Heart right ventricle (tissue), 16 donors: ENCODE measurements at regions not wholly inside any gene's neighbourhood (a gene's known extent, or its start where the extent isn't known, plus 50 kb on each side); places are given as distances from the start of the nearest gene placed in this dataset.

Source experiments
- ATAC-seq, 8 donors: fragments of 200-7000 bp; cut with Tn5 transposase; one replicate each; pipeline ENCODE4 v1.9.1; 2020; ENCODE audit warnings: mild to moderate bottlenecking in 8 of 8, moderate library complexity in 8 of 8, moderate number of reproducible peaks in 1 of 8
- DNase-seq, 2 donors: peaks; one replicate each; pipeline ENCODE4 v3.0.0-alpha.2; 2020
- H3K27ac ChIP-seq, 10 donors: fragments of 200-600 bp; sonication (generic) in 2 of 10; one replicate each; pipeline versions ENCODE4 v1.5.0 to v1.8.0; 2020 to 2022; ENCODE audit warnings: mild to moderate bottlenecking in 3 of 10
- H3K27me3 ChIP-seq, 7 donors: fragments of 200-600 bp; one replicate each; pipeline ENCODE4 v1.8.0; 2021 to 2022; ENCODE audit warnings: mild to moderate bottlenecking in 2 of 7
- H3K36me3 ChIP-seq, 9 donors: fragments of 200-600 bp; sonication (generic) in 1 of 9; one replicate each; pipeline versions ENCODE4 v1.5.0 to v1.8.0; 2020 to 2022; ENCODE audit warnings: mild to moderate bottlenecking in 2 of 9
- H3K4me1 ChIP-seq, 9 donors: fragments of 200-600 bp; sonication (generic) in 1 of 9; one replicate each; pipeline versions ENCODE4 v1.5.0 to v1.8.0; 2020 to 2022; ENCODE audit warnings: mild to moderate bottlenecking in 4 of 9
- H3K4me3 ChIP-seq, 10 donors: fragments of 200-600 bp; sonication (generic) in 2 of 10; one replicate each; pipeline versions ENCODE4 v1.5.0 to v1.8.0; 2020 to 2022; ENCODE audit warnings: mild to moderate bottlenecking in 7 of 10, moderate library complexity in 2 of 10
- H3K9me3 ChIP-seq, 11 donors: fragments of 200-600 bp in 10 of 11; sonication (generic) in 2 of 11; one replicate each; pipeline versions ENCODE4 v1.5.0 to v1.8.0; 2013 to 2022; ENCODE audit warnings: mild to moderate bottlenecking in 2 of 11, control low read depth in 1 of 11, moderate library complexity in 1 of 11
- CTCF ChIP-seq, 9 donors: fragments of 200-600 bp; sonication (generic) in 2 of 9; IDR thresholded peaks; one replicate each; pipeline versions ENCODE4 v1.5.0 to v1.8.0; 2021 to 2022; ENCODE audit warnings: antibody characterized with exemption in 9 of 9, mild to moderate bottlenecking in 5 of 9, moderate library complexity in 1 of 9
- WGBS, 2 donors: extraction: QIAGEN DNeasy Blood & Tissue Kit; methylation state at CpG; one replicate each; pipeline ENCODE4 v1.1.7; 2013; ENCODE audit warnings: inconsistent platforms in 1 of 2; 5-methylcytosine and 5-hydroxymethylcytosine counted together
- intact Hi-C, 10 donors: fragments of 100-400 bp; cut with DNase I; formaldehyde crosslinking; loops; one replicate each; pipeline versions ENCODE4 v1.11.1 to v1.14.2; 2022
- donor health status: Arrhythmogenic right ventricular cardiomyopathy.
- donor health status: ischemic (EF 13 %, LVEDD 7.1; RV severe dilation, severe dysfunction).
- donor health status: healthy with polysubstance abuse.
- donor health status: DM: no; HTN: yes; CAD: no.
- donor health status: DM: no; HTN: no; CAD: no.
- donor health status: ischemic (EF 25% LVEDD 6.9; RV normal size, moderate dysfunction).
- donor health status: ischemic (EF 25% LVEDD 5.7; RV mildly dilated, moderate dysfunction).
- donor health status: healthy.
- donor health status: DM: yes; HTN: yes; CAD: no.
- donor health status: Ischemic cardiomyopathy.
- donor health status: ischemic (EF 35%, LVEDD 5.7; RV mildly dilated, moderate dysfunction).
- donor health status: nonischemic (EF 11% LVEDD 7.7; RV severe dilation, severe dysfunction).
- donor health status: DM: yes; HTN: yes; CAD: no.
- donor health status: PGD.
- donor health status: ischemic (EF 29% LVEDD 5.4; RV normal size, mild dysfunction).
- donor health status: nonischemic (EF 23%, LVEDD 6.1; RV moderate dilation, normal function).

GRCh38 chr3:72232331-72232730 is 447.4 kb upstream of the PROK2 start:
- H3K36me3 ChIP-seq: no peaks in the 10 kb centered on the region
- WGBS, 2 donors: 93 to 96% methylated on average over 4 of the region's 4 CpGs
- intact Hi-C loops: no loop called here
- no peak overlapping the region for H3K27ac ChIP-seq
- DNase-seq: no peak
- no peaks in the 10 kb centered on the region for H3K9me3 ChIP-seq
- H3K4me3 ChIP-seq: no peak overlapping the region
- ATAC-seq: no peak
- H3K4me1 ChIP-seq: peaks cover 0 to 11% (median 5%) of the 10 kb centered on the region in 9 donors
- TF ChIP-seq CTCF (IDR thresholded peaks at IDR 0.05): no peak
- peaks cover 0 to 5% (median 0%) of the 10 kb centered on the region in 7 donors for H3K27me3 ChIP-seq

GRCh38 chr3:72231439-72232196 is 446.7 kb upstream of the PROK2 start:
- ATAC-seq: no peak
- WGBS, 2 donors: 75 to 81% methylated on average over 10 of the region's 10 CpGs
- Histone ChIP-seq H3K27ac (no peak overlapping the region), H3K4me1 (peaks cover 0 to 11% (median 5%) of the 10 kb centered on the region in 9 donors), H3K27me3 (peaks cover 0 to 5% (median 0%) of the 10 kb centered on the region in 7 donors), H3K4me3 (no peak overlapping the region), H3K9me3 (peaks cover 0 to 2% (median 0%) of the 10 kb centered on the region in 11 donors), H3K36me3 (no peaks in the 10 kb centered on the region)
- intact Hi-C loops: no loop called here
- no peak for TF ChIP-seq CTCF (IDR thresholded peaks at IDR 0.05)
- no peak for DNase-seq

- no peak overlapping the region for H3K4me3 ChIP-seq
- ATAC-seq: no peak
- WGBS, 2 donors: 64 to 82% methylated on average over 1 of the region's 1 CpG
- no peak overlapping the region for H3K27ac ChIP-seq
- no peak for DNase-seq
- intact Hi-C loops: no loop called here
- H3K27me3 ChIP-seq: peaks cover 0 to 5% (median 0%) of the 10 kb centered on the region in 7 donors
- H3K36me3 ChIP-seq: no peaks in the 10 kb centered on the region
- TF ChIP-seq CTCF (IDR thresholded peaks at IDR 0.05): no peak
- H3K4me1 ChIP-seq: peaks cover 0 to 11% (median 5%) of the 10 kb centered on the region in 9 donors
- peaks cover 0 to 9% (median 3%) of the 10 kb centered on the region in 11 donors for H3K9me3 ChIP-seq
These were observed 445.9 kb upstream of the PROK2 start for GRCh38 chr3:72230774-72231379.

- WGBS, 2 donors: 92 to 96% methylated on average over 4 of the region's 4 CpGs
These were observed 445.0 kb upstream of the PROK2 start for GRCh38 chr3:72229952-72230351.

More at GRCh38 chr3:72229952-72230351, 445.0 kb upstream of the PROK2 start:
- DNase-seq (no peak), ATAC-seq (no peak)
- Histone ChIP-seq H3K4me1 (peaks cover 0 to 11% (median 5%) of the 10 kb centered on the region in 9 donors), H3K9me3 (peaks cover 0 to 19% (median 10%) of the 10 kb centered on the region in 11 donors), H3K27me3 (peaks cover 0 to 5% (median 0%) of the 10 kb centered on the region in 7 donors), H3K4me3 (no peak overlapping the region), H3K27ac (no peak overlapping the region), H3K36me3 (no peaks in the 10 kb centered on the region)
- intact Hi-C loops: no loop called here
- no peak for TF ChIP-seq CTCF (IDR thresholded peaks at IDR 0.05)
